ENCODE measurements at regions not wholly inside any gene's neighbourhood (a gene's known extent, or its start where the extent isn't known, plus 50 kb on each side); places are given as distances from the start of the nearest gene placed in this dataset.

GRCh38 chr2:174693344-174693743 lies 70.9 kb downstream of the CHRNA1 start:
- Histone ChIP-seq H3K36me3 (ENCODE audit: insufficient read depth, low read length) (no peaks in the 10 kb centered on the region), H3K4me2 (ENCODE audit: low read depth, low read length, poor library complexity, severe bottlenecking) (no peak overlapping the region), H2AFZ (ENCODE audit: low read length) (no peak overlapping the region), H3K9me3 (ENCODE audit: insufficient read depth, low read depth, low read length) (no peaks in the 10 kb centered on the region), H3F3A (ENCODE audit: low read depth) (no peaks in the 10 kb centered on the region), H3K4me1 (ENCODE audit: insufficient read depth, low read length, poor library complexity, severe bottlenecking) (no peaks in the 10 kb centered on the region), H3K79me2 (ENCODE audit: insufficient read depth, low read length) (no peaks in the 10 kb centered on the region), H3K9ac (ENCODE audit: low read depth, low read length, poor library complexity, severe bottlenecking) (no peak overlapping the region), H3K9me2 (replicated peaks; ENCODE audit: low read depth, low read length) (no peaks in the 10 kb centered on the region), H4K20me1 (ENCODE audit: insufficient read depth, low read length, poor library complexity, severe bottlenecking) (no peaks in the 10 kb centered on the region), H3K4me3 (ENCODE audit: low read length, poor library complexity, severe bottlenecking) (no peak overlapping the region), H3K27me3 (ENCODE audit: insufficient read depth, low read length, poor library complexity, severe bottlenecking) (no peaks in the 10 kb centered on the region)
- no peak for TF ChIP-seq CTCF (conservative IDR thresholded peaks at IDR 0.05; ENCODE audit: low read length)

DNA sequence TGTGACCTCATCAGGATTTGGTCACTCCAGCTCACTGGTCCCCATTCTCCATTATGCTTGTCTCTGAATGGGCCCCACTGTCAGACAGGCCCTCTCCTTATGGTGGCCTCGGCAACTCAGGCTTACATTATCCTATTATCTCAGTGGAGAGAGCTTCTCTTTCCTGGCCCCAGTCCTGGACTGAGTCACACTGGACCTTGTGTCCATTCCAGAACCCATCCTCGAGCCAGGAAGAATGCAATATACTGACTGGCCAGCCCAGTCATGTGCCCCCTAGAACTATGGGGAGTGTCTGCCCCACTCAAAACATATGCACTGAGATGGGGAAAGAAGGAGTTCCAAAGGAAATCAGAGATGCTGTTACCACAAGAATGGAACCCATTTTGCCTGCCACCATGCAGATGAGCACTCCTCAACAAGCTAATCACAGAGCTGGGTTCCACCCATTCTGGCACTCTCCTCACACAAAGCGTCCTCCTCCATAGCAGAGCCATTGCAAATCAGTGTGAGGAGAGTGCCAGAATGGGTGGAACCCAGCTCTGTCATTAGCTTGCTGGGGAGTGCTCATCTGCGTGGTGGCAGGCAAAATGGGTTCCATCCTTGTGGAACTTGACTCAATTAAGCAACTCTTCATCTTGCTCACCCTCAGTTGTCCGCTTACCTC lies 71.9 kb downstream of the CHRNA1 start:
- H3K9ac ChIP-seq (ENCODE audit: low read depth, low read length, poor library complexity, severe bottlenecking), result no peak overlapping the region
- H3F3A ChIP-seq (ENCODE audit: low read depth), result no peaks in the 10 kb centered on the region
- H3K79me2 ChIP-seq (ENCODE audit: insufficient read depth, low read length), result no peaks in the 10 kb centered on the region
- no peaks in the 10 kb centered on the region for H3K36me3 ChIP-seq (ENCODE audit: insufficient read depth, low read length)
- H4K20me1 ChIP-seq (ENCODE audit: insufficient read depth, low read length, poor library complexity, severe bottlenecking), result no peaks in the 10 kb centered on the region
- H3K9me3 ChIP-seq (ENCODE audit: insufficient read depth, low read depth, low read length), result no peaks in the 10 kb centered on the region
- H3K4me3 ChIP-seq (ENCODE audit: low read length, poor library complexity, severe bottlenecking), result no peak overlapping the region
- no peak overlapping the region for H3K4me2 ChIP-seq (ENCODE audit: low read depth, low read length, poor library complexity, severe bottlenecking)
- no peaks in the 10 kb centered on the region for H3K4me1 ChIP-seq (ENCODE audit: insufficient read depth, low read length, poor library complexity, severe bottlenecking)
- H3K27me3 ChIP-seq (ENCODE audit: insufficient read depth, low read length, poor library complexity, severe bottlenecking), result no peaks in the 10 kb centered on the region
- no peak overlapping the region for H2AFZ ChIP-seq (ENCODE audit: low read length)
- no peaks in the 10 kb centered on the region for H3K9me2 ChIP-seq (replicated peaks; ENCODE audit: low read depth, low read length)
- TF ChIP-seq EZH2phosphoT487 (IDR thresholded peaks at IDR 0.05; ENCODE audit: borderline replicate concordance) (no peak), CTCF (conservative IDR thresholded peaks at IDR 0.05; ENCODE audit: low read length) (no peak)

GRCh38 chr2:174691201-174691779 lies 73.0 kb downstream of the CHRNA1 start:
- Histone ChIP-seq H3K79me2 (ENCODE audit: insufficient read depth, low read length) (no peaks in the 10 kb centered on the region), H3K9me2 (replicated peaks; ENCODE audit: low read depth, low read length) (no peaks in the 10 kb centered on the region), H3K9me3 (ENCODE audit: insufficient read depth, low read depth, low read length) (no peaks in the 10 kb centered on the region), H3K4me1 (ENCODE audit: insufficient read depth, low read length, poor library complexity, severe bottlenecking) (no peaks in the 10 kb centered on the region), H3K4me3 (ENCODE audit: low read length, poor library complexity, severe bottlenecking) (no peak overlapping the region), H3K4me2 (ENCODE audit: low read depth, low read length, poor library complexity, severe bottlenecking) (no peak overlapping the region), H3K9ac (ENCODE audit: low read depth, low read length, poor library complexity, severe bottlenecking) (no peak overlapping the region), H2AFZ (ENCODE audit: low read length) (no peak overlapping the region), H3K36me3 (ENCODE audit: insufficient read depth, low read length) (no peaks in the 10 kb centered on the region), H4K20me1 (ENCODE audit: insufficient read depth, low read length, poor library complexity, severe bottlenecking) (no peaks in the 10 kb centered on the region), H3K27me3 (ENCODE audit: insufficient read depth, low read length, poor library complexity, severe bottlenecking) (no peaks in the 10 kb centered on the region), H3F3A (ENCODE audit: low read depth) (no peaks in the 10 kb centered on the region)
- TF ChIP-seq CTCF (conservative IDR thresholded peaks at IDR 0.05; ENCODE audit: low read length) (no peak), EZH2phosphoT487 (IDR thresholded peaks at IDR 0.05; ENCODE audit: borderline replicate concordance) (no peak)
